Activated B cell treated with CpG ODN at 0.5 μM for 24 hours (primary cell): ENCODE measurements at regions not wholly inside any gene's neighbourhood (a gene's known extent, or its start where the extent isn't known, plus 50 kb on each side); places are given as distances from the start of the nearest gene placed in this dataset.

Source experiments
- ATAC-seq: fragments of 200-7000 bp; cut with Tn5 transposase; one replicate; pipeline ENCODE4 v1.10.0; 2021; ENCODE audit warnings: low read depth, mild to moderate bottlenecking, moderate library complexity
- CTCF ChIA-PET: fragments of 350-600 bp; sonication (Branson Sonifier 250); formaldehyde crosslinking; loops from one replicate; lab custom pipeline; 2021; ENCODE audit warnings: antibody characterized with exemption; lab: Charles Lee
- POLR2A ChIA-PET: fragments of 350-600 bp; sonication (Branson Sonifier 250); formaldehyde crosslinking; loops from one replicate; lab custom pipeline; 2021; ENCODE audit warnings: antibody characterized with exemption; lab: Charles Lee
- DNase-seq: peaks from one replicate; pipeline ENCODE4 v3.0.0; 2022
- H3K27ac Mint-ChIP-seq: one replicate; pipeline ENCODE4 v1.8.0; 2020; ENCODE audit warnings: mixed read lengths
- H3K27me3 Mint-ChIP-seq: one replicate; pipeline ENCODE4 v1.8.0; 2021; ENCODE audit warnings: mixed read lengths
- H3K36me3 Mint-ChIP-seq: one replicate; pipeline ENCODE4 v1.8.0; 2021; ENCODE audit warnings: low read depth, mixed read lengths
- H3K4me1 Mint-ChIP-seq: one replicate; pipeline ENCODE4 v1.8.0; 2021; ENCODE audit warnings: mixed read lengths
- H3K4me3 Mint-ChIP-seq: one replicate; pipeline ENCODE4 v1.8.0; 2020; ENCODE audit warnings: mild to moderate bottlenecking, mixed read lengths
- H3K9me3 Mint-ChIP-seq: one replicate; pipeline ENCODE4 v1.8.0; 2020; ENCODE audit warnings: mixed read lengths
- CTCF ChIP-seq: fragments of 200-600 bp; IDR thresholded peaks from one replicate; pipeline ENCODE4 v1.8.0; 2022; ENCODE audit warnings: antibody characterized with exemption, mild to moderate bottlenecking
- intact Hi-C: fragments of 100-400 bp; cut with micrococcal nuclease; formaldehyde crosslinking; loops from one replicate; pipeline ENCODE4 v1.15.1; 2024

GRCh38 chr13:103510007-103510535 lies 443.9 kb upstream of the SLC10A2 start:
- ChIA-PET CTCF (no interaction called here), POLR2A (no interaction called here)
- no peak for DNase-seq
- TF ChIP-seq CTCF, result no peak
- Mint-ChIP-seq H3K9me3 (peaks cover under 1% of the 10 kb centered on the region), H3K27ac (no peak overlapping the region), H3K4me3 (no peak overlapping the region), H3K27me3 (no peaks in the 10 kb centered on the region), H3K4me1 (no peaks in the 10 kb centered on the region), H3K36me3 (no peaks in the 10 kb centered on the region)
- no peak for ATAC-seq
- intact Hi-C loops, result no loop called here

- DNase-seq (no peak), ATAC-seq (no peak)
- intact Hi-C loops, result no loop called here
- TF ChIP-seq CTCF, result no peak
- Mint-ChIP-seq H3K9me3 (peaks cover 11% of the 10 kb centered on the region), H3K4me1 (no peaks in the 10 kb centered on the region), H3K27ac (no peak overlapping the region), H3K36me3 (no peaks in the 10 kb centered on the region), H3K27me3 (no peaks in the 10 kb centered on the region), H3K4me3 (no peak overlapping the region)
- ChIA-PET CTCF (no interaction called here), POLR2A (no interaction called here)
Observed at GRCh38 chr13:103497404-103497803, 431.2 kb upstream of the SLC10A2 start.

- H3K27me3 Mint-ChIP-seq, result no peaks in the 10 kb centered on the region
- no peaks in the 10 kb centered on the region for H3K36me3 Mint-ChIP-seq
- H3K4me3 Mint-ChIP-seq, result no peak overlapping the region
- ChIA-PET POLR2A (no interaction called here), CTCF (no interaction called here)
- intact Hi-C loops, result no loop called here
- DNase-seq (no peak), ATAC-seq (no peak)
- H3K9me3 Mint-ChIP-seq, result peaks cover 2% of the 10 kb centered on the region
- H3K4me1 Mint-ChIP-seq, result no peaks in the 10 kb centered on the region
- no peak overlapping the region for H3K27ac Mint-ChIP-seq
- TF ChIP-seq CTCF, result no peak
Observed at GRCh38 chr13:103487841-103488240, 421.6 kb upstream of the SLC10A2 start.

- Mint-ChIP-seq H3K27ac (no peak overlapping the region), H3K4me1 (no peaks in the 10 kb centered on the region), H3K27me3 (no peaks in the 10 kb centered on the region), H3K9me3 (peaks cover 4% of the 10 kb centered on the region), H3K36me3 (no peaks in the 10 kb centered on the region), H3K4me3 (no peak overlapping the region)
- TF ChIP-seq CTCF, result no peak
- DNase-seq (no peak), ATAC-seq (no peak)
- intact Hi-C loops, result no loop called here
- ChIA-PET POLR2A (no interaction called here), CTCF (no interaction called here)
Observed at GRCh38 chr13:103473081-103473480, 406.9 kb upstream of the SLC10A2 start.

- intact Hi-C loops, result no loop called here
- ATAC-seq, result no peak
- TF ChIP-seq CTCF, result no peak
- H3K36me3 Mint-ChIP-seq, result no peaks in the 10 kb centered on the region
- peaks cover 2% of the 10 kb centered on the region for H3K9me3 Mint-ChIP-seq
- no peaks in the 10 kb centered on the region for H3K27me3 Mint-ChIP-seq
- ChIA-PET CTCF (no interaction called here), POLR2A (no interaction called here)
- no peak overlapping the region for H3K4me3 Mint-ChIP-seq
- H3K27ac Mint-ChIP-seq, result no peak overlapping the region
- DNase-seq, result no peak
- no peaks in the 10 kb centered on the region for H3K4me1 Mint-ChIP-seq
Observed at GRCh38 chr13:103471896-103472295, 405.7 kb upstream of the SLC10A2 start.
